Activated CD4-positive, alpha-beta T cell treated with anti-CD3 and anti-CD28 coated beads, Interleukin-2, amount 10 ng/mL, durations not matched to agents 7 days and 5 days (primary cell): ENCODE measurements at regions not wholly inside any gene's neighbourhood (a gene's known extent, or its start where the extent isn't known, plus 50 kb on each side); places are given as distances from the start of the nearest gene placed in this dataset.

Source experiments
- CTCF ChIA-PET: fragments of 350-600 bp; sonication (Branson Sonifier 250); formaldehyde crosslinking; loops from one replicate; lab custom pipeline; 2021; ENCODE audit warnings: antibody characterized with exemption; lab: Charles Lee
- POLR2A ChIA-PET: fragments of 350-600 bp; sonication (Branson Sonifier 250); formaldehyde crosslinking; loops from one replicate; lab custom pipeline; 2021; ENCODE audit warnings: antibody characterized with exemption; lab: Charles Lee
- DNase-seq: peaks from one replicate; pipeline ENCODE4 v3.0.0-alpha.2; 2020
- H3K27ac Mint-ChIP-seq: one replicate; pipeline ENCODE4 v1.8.0; 2021; ENCODE audit warnings: mild to moderate bottlenecking, moderate library complexity, mixed read lengths
- H3K27me3 Mint-ChIP-seq: one replicate; pipeline ENCODE4 v1.8.0; 2021; ENCODE audit warnings: mixed read lengths
- H3K36me3 Mint-ChIP-seq: one replicate; pipeline ENCODE4 v1.8.0; 2021; ENCODE audit warnings: low read depth, mixed read lengths
- H3K4me1 Mint-ChIP-seq: one replicate; pipeline ENCODE4 v1.8.0; 2021; ENCODE audit warnings: mixed read lengths
- H3K4me3 Mint-ChIP-seq: one replicate; pipeline ENCODE4 v1.8.0; 2021; ENCODE audit warnings: mild to moderate bottlenecking, moderate library complexity, mixed read lengths
- H3K9me3 Mint-ChIP-seq: one replicate; pipeline ENCODE4 v1.8.0; 2021; ENCODE audit warnings: mixed read lengths

DNA sequence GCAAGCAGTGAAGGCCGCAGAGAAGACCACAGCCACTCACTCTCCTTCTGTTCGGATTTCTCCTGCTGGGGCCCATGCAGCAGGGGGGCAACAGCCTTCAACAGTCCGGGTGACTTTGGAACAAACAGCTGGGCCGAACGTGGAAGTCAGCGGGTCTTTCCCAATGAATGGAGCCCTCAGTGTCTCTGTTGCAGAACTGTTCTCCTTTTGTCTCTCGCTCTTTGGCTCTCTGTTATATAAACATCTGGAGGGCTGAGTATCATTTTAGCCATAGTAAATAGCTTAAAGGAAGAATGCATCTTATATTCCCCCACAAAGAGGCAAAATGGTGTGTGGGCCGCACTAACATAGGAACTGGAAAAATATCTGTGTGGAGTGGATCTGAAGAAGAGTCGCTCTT, 136.7 kb upstream of the RALGAPA2 start:
- no peak for DNase-seq
- no peak overlapping the region for H3K27ac Mint-ChIP-seq
- ChIA-PET POLR2A (no interaction called here), CTCF (no interaction called here)
- H3K9me3 Mint-ChIP-seq: no peaks in the 10 kb centered on the region
- H3K27me3 Mint-ChIP-seq: no peaks in the 10 kb centered on the region
- H3K4me1 Mint-ChIP-seq: no peaks in the 10 kb centered on the region
- H3K36me3 Mint-ChIP-seq: no peaks in the 10 kb centered on the region
- no peak overlapping the region for H3K4me3 Mint-ChIP-seq

DNA sequence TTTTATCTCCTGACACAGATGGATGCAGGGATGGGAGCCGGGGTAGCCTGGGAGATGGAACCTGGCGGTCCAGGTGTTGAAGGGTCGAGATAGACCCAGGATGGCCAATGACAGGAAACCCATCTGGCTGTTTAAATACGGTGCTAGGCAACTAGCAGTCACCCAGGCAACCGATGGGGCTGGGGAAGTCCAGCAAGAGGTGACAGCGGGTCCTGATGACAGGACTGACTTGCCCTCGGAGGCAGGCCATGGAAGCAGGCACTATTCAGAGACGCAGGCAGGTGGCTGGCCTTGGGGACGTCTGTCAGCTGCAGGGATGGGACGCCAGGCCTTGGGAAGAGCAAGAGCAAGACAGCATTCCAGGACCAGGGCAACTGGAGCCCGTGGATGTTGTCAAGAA, 135.4 kb upstream of the RALGAPA2 start:
- Mint-ChIP-seq H3K4me3 (no peak overlapping the region), H3K4me1 (peaks cover 11% of the 10 kb centered on the region), H3K27ac (no peak overlapping the region), H3K36me3 (no peaks in the 10 kb centered on the region), H3K27me3 (no peaks in the 10 kb centered on the region), H3K9me3 (no peaks in the 10 kb centered on the region)
- ChIA-PET CTCF (interaction anchor here (0.6 to 1.9 kb wide), 3 partner anchors 11 to 994 kb away, joined by 4 to 6 read pairs (median 5); no protein-coding TSS in a partner anchor), POLR2A (no interaction called here)
- no peak for DNase-seq

DNA sequence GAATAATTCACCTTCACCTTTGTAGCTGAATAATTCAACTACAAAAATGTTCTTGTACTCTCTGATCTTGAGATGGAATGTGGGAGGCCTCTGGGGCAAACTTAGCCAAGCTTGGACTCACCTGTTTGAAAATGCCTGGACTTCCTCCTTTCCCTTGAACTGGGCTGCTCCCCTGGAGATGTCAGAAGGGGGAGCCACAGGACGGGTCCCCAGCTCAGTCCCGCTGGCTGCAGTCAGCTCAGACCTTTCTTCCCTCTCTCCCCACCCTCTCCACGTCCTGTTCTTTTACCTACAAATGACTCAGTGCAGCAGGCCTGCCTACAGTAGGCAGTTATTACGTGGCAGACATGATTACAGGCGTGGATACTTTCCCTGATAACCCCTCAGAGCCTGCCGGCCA, 131.5 kb upstream of the RALGAPA2 start:
- H3K9me3 Mint-ChIP-seq: no peaks in the 10 kb centered on the region
- H3K27ac Mint-ChIP-seq: no peak overlapping the region
- no peak overlapping the region for H3K4me3 Mint-ChIP-seq
- POLR2A ChIA-PET: no interaction called here
- CTCF ChIA-PET: interaction anchor here (0.6 kb wide), 1 partner anchor 14 kb away, joined by 7 read pairs; no protein-coding TSS in a partner anchor
- H3K36me3 Mint-ChIP-seq: no peaks in the 10 kb centered on the region
- peaks cover 11% of the 10 kb centered on the region for H3K4me1 Mint-ChIP-seq
- no peak for DNase-seq
- H3K27me3 Mint-ChIP-seq: no peaks in the 10 kb centered on the region

DNA sequence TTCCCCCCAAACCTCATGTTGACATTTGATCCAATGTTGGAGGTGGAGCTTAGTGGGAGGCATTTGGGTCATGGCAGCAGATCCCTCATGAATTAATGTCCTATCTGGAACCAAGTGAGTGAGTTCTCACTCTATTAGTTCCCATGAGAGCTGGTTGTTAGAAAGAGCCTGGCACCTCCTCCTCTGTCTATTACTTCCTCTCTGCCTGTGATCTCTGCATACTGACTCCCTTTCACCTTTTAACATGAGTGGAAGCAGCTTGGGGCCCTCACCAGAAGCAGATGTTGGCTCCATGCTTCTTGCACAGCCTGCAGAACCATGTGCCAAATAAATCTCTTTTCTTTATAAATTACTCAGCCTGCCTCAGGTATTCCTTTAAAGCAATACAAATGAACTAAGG, 127.3 kb upstream of the RALGAPA2 start:
- ChIA-PET POLR2A (no interaction called here), CTCF (no interaction called here)
- no peak overlapping the region for H3K27ac Mint-ChIP-seq
- no peak overlapping the region for H3K4me3 Mint-ChIP-seq
- H3K9me3 Mint-ChIP-seq: no peaks in the 10 kb centered on the region
- no peak for DNase-seq
- H3K4me1 Mint-ChIP-seq: peaks cover 14% of the 10 kb centered on the region
- H3K36me3 Mint-ChIP-seq: no peaks in the 10 kb centered on the region
- H3K27me3 Mint-ChIP-seq: peaks cover 12% of the 10 kb centered on the region

DNA sequence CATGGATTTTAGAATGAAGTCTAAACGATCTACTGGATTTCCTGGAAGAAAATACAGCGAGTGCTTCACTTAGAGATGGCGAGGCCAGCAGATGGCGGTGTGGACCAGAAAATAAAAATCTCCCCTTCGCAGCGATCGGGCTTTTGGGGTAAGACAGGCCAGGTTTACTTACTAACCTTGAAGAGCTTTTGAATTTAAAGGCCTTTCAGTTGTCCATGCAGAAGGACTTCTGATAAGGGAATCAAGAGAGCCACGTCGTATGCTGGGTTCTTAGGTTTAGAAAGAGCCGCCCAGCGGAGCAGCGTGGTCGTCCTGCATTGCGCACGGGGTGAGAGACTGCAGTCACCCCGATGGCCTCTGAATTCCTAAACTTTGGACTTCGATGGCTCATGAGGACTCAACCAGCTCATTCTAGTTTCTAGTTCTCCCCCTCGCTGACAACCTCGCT, 125.2 kb upstream of the RALGAPA2 start:
- H3K4me1 Mint-ChIP-seq: peaks cover 2% of the 10 kb centered on the region
- no peaks in the 10 kb centered on the region for H3K9me3 Mint-ChIP-seq
- ChIA-PET CTCF (interaction anchor here (0.9 to 1.3 kb wide), 2 partner anchors 13 to 668 kb away, joined by 3 to 7 read pairs; no protein-coding TSS in a partner anchor), POLR2A (no interaction called here)
- DNase-seq: peak; percentile 52
- H3K27me3 Mint-ChIP-seq: peaks cover 12% of the 10 kb centered on the region
- no peaks in the 10 kb centered on the region for H3K36me3 Mint-ChIP-seq
- H3K4me3 Mint-ChIP-seq: no peak overlapping the region
- H3K27ac Mint-ChIP-seq: no peak overlapping the region

DNA sequence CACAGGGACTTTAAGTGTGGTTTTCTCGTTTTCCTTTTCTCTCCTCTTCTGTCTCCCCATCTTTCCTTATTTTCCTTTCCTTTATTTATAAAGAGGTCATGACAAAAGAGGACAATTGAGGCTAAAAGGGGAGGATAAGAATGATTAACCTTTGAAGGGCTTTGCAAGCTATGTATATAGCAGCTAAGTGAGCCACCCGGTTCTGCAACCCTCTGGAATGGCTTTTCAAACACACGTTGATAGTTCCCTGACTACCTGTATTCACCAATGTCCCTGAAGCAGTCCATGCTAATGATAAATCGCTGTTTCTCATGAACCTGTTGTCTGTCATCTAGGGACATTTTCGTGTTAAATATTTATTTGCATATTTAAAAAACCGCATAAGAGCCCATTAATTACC, 124.4 kb upstream of the RALGAPA2 start:
- ChIA-PET CTCF (interaction anchor here (0.9 to 1.3 kb wide), 2 partner anchors 12 to 668 kb away, joined by 3 to 7 read pairs; no protein-coding TSS in a partner anchor), POLR2A (no interaction called here)
- Mint-ChIP-seq H3K4me3 (no peak overlapping the region), H3K36me3 (no peaks in the 10 kb centered on the region), H3K9me3 (no peaks in the 10 kb centered on the region), H3K27ac (no peak overlapping the region), H3K4me1 (peaks cover 2% of the 10 kb centered on the region), H3K27me3 (peaks cover 12% of the 10 kb centered on the region)
- DNase-seq: no peak

DNA sequence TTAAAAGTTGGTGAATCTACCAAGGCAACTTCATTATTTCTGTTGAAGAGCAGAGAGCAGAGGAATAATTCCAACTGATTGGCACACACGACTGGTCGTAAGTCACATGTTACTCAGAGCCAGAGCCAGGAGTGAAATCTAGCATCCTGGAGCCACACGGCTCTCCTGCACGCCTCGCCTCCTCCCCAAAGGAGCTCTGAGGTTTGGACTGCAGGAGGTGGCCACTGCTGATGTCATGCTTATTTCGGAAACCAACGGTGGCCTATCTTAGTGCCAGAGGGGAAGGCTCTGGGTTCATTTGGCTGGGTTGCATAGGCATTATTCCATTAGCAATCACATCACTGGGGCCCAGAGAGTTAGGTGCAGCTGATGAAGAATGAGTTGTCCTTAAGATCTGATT, 123.5 kb upstream of the RALGAPA2 start:
- no peak overlapping the region for H3K27ac Mint-ChIP-seq
- no peaks in the 10 kb centered on the region for H3K9me3 Mint-ChIP-seq
- POLR2A ChIA-PET: no interaction called here
- peaks cover 2% of the 10 kb centered on the region for H3K4me1 Mint-ChIP-seq
- no peak overlapping the region for H3K4me3 Mint-ChIP-seq
- CTCF ChIA-PET: interaction anchor here (1.9 kb wide), 1 partner anchor 13 kb away, joined by 5 read pairs; no protein-coding TSS in a partner anchor
- H3K27me3 Mint-ChIP-seq: peaks cover 12% of the 10 kb centered on the region
- no peaks in the 10 kb centered on the region for H3K36me3 Mint-ChIP-seq
- DNase-seq: no peak

DNA sequence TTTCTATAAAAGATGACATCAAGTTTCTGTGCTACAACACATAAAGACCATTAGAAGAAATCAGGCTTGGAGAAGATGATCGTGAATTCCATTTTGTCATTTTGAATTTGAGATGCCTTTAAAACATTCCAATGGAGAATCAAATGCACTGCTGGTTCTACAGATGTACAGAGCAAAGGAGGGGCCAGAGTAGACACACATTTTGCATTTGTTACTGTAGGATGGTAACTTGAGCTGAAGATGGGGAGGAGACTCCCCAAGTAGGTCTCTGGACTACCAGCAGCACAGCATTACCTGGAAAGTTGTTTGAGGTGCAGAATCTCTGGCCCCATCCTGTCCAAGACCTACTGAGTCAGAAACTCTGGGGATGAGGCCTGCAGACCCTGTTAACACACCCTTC, 121.6 kb upstream of the RALGAPA2 start:
- Mint-ChIP-seq H3K9me3 (no peaks in the 10 kb centered on the region), H3K4me1 (peaks cover 2% of the 10 kb centered on the region), H3K27ac (no peak overlapping the region), H3K27me3 (peaks cover 16% of the 10 kb centered on the region), H3K36me3 (no peaks in the 10 kb centered on the region), H3K4me3 (no peak overlapping the region)
- CTCF ChIA-PET: interaction anchor here (1.9 kb wide), 1 partner anchor 11 kb away, joined by 5 read pairs; no protein-coding TSS in a partner anchor
- POLR2A ChIA-PET: interaction anchor here (0.6 kb wide), 1 partner anchor 9 kb away, joined by 3 read pairs; no protein-coding TSS in a partner anchor
- no peak for DNase-seq

DNA sequence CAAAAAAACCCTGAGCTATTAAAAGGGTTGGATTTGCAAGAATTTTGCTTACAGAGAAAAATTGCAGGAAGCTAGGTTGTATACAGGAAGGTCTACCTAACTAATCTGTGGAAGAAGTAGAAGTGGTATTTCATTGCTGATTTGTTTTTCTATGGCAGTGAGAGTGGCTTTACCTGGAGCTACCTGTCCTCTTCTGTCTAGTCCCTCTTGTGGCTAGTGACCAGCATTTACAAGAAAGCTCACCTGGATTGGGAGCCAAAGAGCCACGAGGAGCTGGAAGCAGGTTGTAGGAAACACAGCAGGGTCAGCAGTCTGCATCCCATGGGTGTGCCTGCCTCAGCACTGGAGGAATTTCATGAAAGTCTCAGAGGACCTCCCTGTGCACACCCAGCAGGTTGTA, 120.3 kb upstream of the RALGAPA2 start:
- Mint-ChIP-seq H3K27me3 (peaks cover 16% of the 10 kb centered on the region), H3K4me1 (peaks cover 2% of the 10 kb centered on the region), H3K36me3 (no peaks in the 10 kb centered on the region), H3K27ac (no peak overlapping the region), H3K9me3 (no peaks in the 10 kb centered on the region), H3K4me3 (no peak overlapping the region)
- no peak for DNase-seq
- POLR2A ChIA-PET: no interaction called here
- CTCF ChIA-PET: no interaction called here

DNA sequence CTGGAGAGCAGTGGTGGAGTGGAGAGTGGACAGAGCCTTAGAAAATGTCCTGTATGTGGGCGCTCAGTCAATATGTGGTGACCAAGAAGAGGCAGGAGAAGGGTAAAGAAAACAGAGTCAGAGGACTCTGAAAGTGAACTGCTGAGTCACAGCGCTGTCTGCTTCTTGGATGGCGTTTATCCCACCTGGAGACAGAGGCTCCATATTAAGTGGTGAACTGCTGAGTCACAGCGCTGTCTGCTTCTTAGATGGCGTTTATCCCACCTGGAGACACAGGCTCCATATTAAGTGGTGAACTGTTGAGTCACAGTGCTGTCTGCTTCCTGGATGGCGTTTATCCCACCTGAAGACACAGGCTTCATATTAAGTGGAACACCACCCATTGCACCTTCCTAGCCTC, 119.3 kb upstream of the RALGAPA2 start:
- no peaks in the 10 kb centered on the region for H3K36me3 Mint-ChIP-seq
- no peaks in the 10 kb centered on the region for H3K9me3 Mint-ChIP-seq
- no peak overlapping the region for H3K4me3 Mint-ChIP-seq
- no peak overlapping the region for H3K27ac Mint-ChIP-seq
- DNase-seq: no peak
- H3K4me1 Mint-ChIP-seq: no peaks in the 10 kb centered on the region
- POLR2A ChIA-PET: no interaction called here
- CTCF ChIA-PET: no interaction called here
- peaks cover 12% of the 10 kb centered on the region for H3K27me3 Mint-ChIP-seq

DNA sequence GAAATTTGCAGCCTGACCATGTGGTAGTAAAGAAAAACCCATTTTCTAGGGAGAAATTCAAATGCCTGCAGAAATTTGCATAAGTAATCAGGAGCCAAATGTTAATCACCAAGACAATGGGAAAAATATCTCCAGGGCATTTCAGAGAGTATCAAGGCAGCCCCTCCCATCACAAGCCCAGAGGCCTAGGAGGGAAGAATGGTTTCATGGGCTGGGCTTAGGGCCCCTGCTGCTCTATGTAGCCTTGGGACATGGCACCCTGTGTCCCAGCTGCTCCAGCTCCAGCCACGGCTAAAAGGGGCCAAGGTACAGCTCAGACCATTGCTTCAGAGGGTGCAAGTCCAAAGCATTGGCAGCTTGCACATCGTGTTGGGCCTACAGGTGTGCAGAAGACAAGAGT, 117.2 kb upstream of the RALGAPA2 start:
- H3K36me3 Mint-ChIP-seq: no peaks in the 10 kb centered on the region
- no peak overlapping the region for H3K27ac Mint-ChIP-seq
- H3K27me3 Mint-ChIP-seq: peaks cover 7% of the 10 kb centered on the region
- no peaks in the 10 kb centered on the region for H3K9me3 Mint-ChIP-seq
- ChIA-PET CTCF (no interaction called here), POLR2A (no interaction called here)
- H3K4me1 Mint-ChIP-seq: no peaks in the 10 kb centered on the region
- H3K4me3 Mint-ChIP-seq: no peak overlapping the region
- DNase-seq: no peak

DNA sequence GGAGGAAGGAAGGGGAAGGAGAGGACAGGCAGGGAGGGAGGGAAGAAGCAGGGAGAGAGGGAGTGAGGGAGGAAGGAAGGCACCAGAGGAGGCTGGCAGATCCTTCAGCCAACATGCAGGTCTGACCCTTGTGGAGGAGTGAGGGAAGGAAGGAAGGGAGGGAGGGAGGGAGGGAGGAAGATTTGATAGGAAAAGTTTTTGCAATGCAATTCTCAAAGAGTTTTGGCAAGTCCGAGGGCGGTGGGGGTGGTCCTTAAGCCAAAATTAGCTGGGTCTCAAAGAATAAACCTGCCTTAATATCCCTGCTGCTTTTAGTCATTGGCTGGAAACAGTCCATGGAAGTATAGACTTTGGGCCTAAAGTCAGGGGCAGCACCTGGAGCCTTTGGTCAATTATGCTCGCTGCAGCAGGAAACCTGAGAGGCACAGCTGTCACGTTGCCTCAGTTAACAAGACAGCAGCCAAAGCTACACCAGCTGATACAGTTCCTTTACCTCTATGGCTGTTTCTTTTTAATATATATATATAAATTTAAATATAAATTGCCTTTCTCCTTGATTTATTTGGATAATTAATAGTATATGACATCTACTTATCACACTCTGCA, 115.7 kb upstream of the RALGAPA2 start:
- ChIA-PET POLR2A (no interaction called here), CTCF (no interaction called here)
- no peak overlapping the region for H3K27ac Mint-ChIP-seq
- H3K36me3 Mint-ChIP-seq: no peaks in the 10 kb centered on the region
- peaks cover 11% of the 10 kb centered on the region for H3K27me3 Mint-ChIP-seq
- H3K4me1 Mint-ChIP-seq: no peaks in the 10 kb centered on the region
- no peak for DNase-seq
- no peak overlapping the region for H3K4me3 Mint-ChIP-seq
- no peaks in the 10 kb centered on the region for H3K9me3 Mint-ChIP-seq

DNA sequence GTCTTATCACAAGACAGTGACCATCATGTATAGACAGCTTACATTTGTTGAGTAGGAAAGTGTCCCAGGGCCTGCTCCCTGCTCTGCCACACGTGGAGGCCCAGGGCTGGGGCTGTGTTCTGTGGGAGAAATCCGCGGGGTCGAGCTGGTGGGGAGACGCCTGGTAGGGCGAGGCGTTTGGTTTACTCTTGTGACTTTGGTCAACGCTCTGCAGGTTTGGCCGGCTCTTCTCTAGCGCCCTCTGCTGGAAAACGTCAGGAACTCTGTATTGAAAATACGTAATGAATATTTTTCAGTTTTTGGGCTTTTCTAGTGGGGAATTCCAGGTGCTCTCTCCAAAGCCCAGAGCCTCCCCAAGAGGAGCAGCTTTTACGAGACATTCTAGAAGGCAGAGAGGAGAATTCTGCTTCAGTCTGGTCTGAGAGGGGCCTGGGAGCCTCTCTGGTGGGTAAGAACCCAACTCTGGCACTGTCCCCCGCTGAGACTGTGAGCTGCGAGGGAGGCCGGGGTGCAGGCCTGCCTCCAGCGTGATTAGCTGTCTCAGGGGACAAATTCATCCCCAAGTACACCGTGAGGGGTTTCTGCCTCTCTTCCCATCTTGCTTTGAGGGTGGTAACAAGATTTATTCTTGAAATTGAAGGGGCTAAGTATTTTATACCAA, 112.6 kb upstream of the RALGAPA2 start:
- ChIA-PET POLR2A (no interaction called here), CTCF (interaction anchor here (0.6 to 1.3 kb wide), 3 partner anchors 12 to 179 kb away, joined by 3 to 5 read pairs (median 3); no protein-coding TSS in a partner anchor)
- no peak overlapping the region for H3K4me3 Mint-ChIP-seq
- H3K9me3 Mint-ChIP-seq: no peaks in the 10 kb centered on the region
- peak; percentile 73 for DNase-seq
- H3K4me1 Mint-ChIP-seq: no peaks in the 10 kb centered on the region
- H3K36me3 Mint-ChIP-seq: no peaks in the 10 kb centered on the region
- H3K27me3 Mint-ChIP-seq: peaks cover 15% of the 10 kb centered on the region
- no peak overlapping the region for H3K27ac Mint-ChIP-seq
